Lower leg skin (tissue), 4 donors: ENCODE measurements at regions not wholly inside any gene's neighbourhood (a gene's known extent, or its start where the extent isn't known, plus 50 kb on each side); places are given as distances from the start of the nearest gene placed in this dataset.
"Not testable (repeated sequence)": the region's sequence is repeated elsewhere in the genome, so short reads cannot be mapped to it uniquely, and the experiment has no call there.

Source experiments
- DNase-seq, 2 donors: peaks; one replicate each; pipeline ENCODE4 v3.0.0-alpha.2; 2019; ENCODE audit warnings: low spot score in 2 of 2
- H3K4me3 ChIP-seq: fragments of 200-600 bp; sonication (generic); 2 replicates; pipeline ENCODE4 v1.5.1; 2017; ENCODE audit warnings: mild to moderate bottlenecking, low read depth; ENCODE audit not compliant: poor library complexity, severe bottlenecking
- POLR2A ChIP-seq, 2 donors: fragments of 450-650 bp; IDR thresholded peaks; one replicate each; pipeline ENCODE4 v1.6.1; 2016 to 2017; ENCODE audit warnings: antibody characterized with exemption in 2 of 2, mild to moderate bottlenecking in 1 of 2, moderate library complexity in 1 of 2
- WGBS, 2 donors: methylation state at CpG; one replicate each; pipeline ENCODE4 v1.1.5; 2018; 5-methylcytosine and 5-hydroxymethylcytosine counted together
- intact Hi-C: fragments of 100-400 bp; cut with DNase I; formaldehyde crosslinking; loops from one replicate; pipeline ENCODE4 v1.15.0; 2023; ENCODE audit warnings: low total_unique reads
- TF ChIP-seq, protein P1 (sequence below), 3 donors: fragments of 450-650 bp; IDR thresholded peaks; one replicate each; pipeline ENCODE4 v1.5.1; 2016; ENCODE audit warnings: antibody characterized with exemption in 3 of 3, mild to moderate bottlenecking in 3 of 3, moderate library complexity in 2 of 3

DNA sequence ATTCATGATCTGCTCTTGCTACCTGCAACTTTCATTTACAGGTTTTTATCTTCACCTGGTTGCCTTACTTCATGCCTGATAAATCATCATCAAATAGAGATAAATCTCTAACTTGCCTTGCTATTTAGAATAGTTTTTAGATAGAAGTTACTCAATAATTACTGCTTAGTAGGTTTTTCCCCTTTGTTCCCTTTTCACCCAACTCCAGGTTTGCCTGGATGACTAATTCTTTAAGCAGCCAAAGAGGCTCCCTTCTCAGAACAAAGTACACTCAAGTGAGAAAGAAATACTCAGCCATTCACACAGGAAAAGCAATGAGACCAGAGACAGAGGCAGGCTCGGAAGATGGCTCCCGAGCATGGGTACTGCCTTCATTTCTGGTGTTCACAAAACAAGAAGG is 268.1 kb upstream of the CRBN start:
- no peak overlapping the region for H3K4me3 ChIP-seq
- no peak for TF ChIP-seq POLR2A (IDR thresholded peaks at IDR 0.05)
- TF ChIP-seq, protein P1, sequence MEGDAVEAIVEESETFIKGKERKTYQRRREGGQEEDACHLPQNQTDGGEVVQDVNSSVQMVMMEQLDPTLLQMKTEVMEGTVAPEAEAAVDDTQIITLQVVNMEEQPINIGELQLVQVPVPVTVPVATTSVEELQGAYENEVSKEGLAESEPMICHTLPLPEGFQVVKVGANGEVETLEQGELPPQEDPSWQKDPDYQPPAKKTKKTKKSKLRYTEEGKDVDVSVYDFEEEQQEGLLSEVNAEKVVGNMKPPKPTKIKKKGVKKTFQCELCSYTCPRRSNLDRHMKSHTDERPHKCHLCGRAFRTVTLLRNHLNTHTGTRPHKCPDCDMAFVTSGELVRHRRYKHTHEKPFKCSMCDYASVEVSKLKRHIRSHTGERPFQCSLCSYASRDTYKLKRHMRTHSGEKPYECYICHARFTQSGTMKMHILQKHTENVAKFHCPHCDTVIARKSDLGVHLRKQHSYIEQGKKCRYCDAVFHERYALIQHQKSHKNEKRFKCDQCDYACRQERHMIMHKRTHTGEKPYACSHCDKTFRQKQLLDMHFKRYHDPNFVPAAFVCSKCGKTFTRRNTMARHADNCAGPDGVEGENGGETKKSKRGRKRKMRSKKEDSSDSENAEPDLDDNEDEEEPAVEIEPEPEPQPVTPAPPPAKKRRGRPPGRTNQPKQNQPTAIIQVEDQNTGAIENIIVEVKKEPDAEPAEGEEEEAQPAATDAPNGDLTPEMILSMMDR (IDR thresholded peaks at IDR 0.05) = no peak
- intact Hi-C loops = no loop called here
- DNase-seq = no peak
- WGBS, 2 donors = 85 to 93% methylated on average over 2 of the region's 2 CpGs

GRCh38 chr3:3446251-3446650 is 266.8 kb upstream of the CRBN start:
- WGBS, 2 donors = 53 to 54% methylated on average over 4 of the region's 4 CpGs
- TF ChIP-seq, protein P1 (IDR thresholded peaks at IDR 0.05) = no peak
- no peak for TF ChIP-seq POLR2A (IDR thresholded peaks at IDR 0.05)
- no peak for DNase-seq
- no peak overlapping the region for H3K4me3 ChIP-seq
- intact Hi-C loops = no loop called here

GRCh38 chr3:3443482-3443881 is 264.0 kb upstream of the CRBN start:
- no peak overlapping the region for H3K4me3 ChIP-seq
- no peak for DNase-seq

GRCh38 chr3:3433711-3434110 is 254.2 kb upstream of the CRBN start:
- H3K4me3 ChIP-seq = no peak overlapping the region
- intact Hi-C loops = no loop called here
- 97 to 98% methylated on average over 2 of the region's 2 CpGs for WGBS, 2 donors
- DNase-seq = no peak
- no peak for TF ChIP-seq POLR2A (IDR thresholded peaks at IDR 0.05)
- TF ChIP-seq, protein P1 (IDR thresholded peaks at IDR 0.05) = no peak

More at GRCh38 chr3:3443482-3443881, 264.0 kb upstream of the CRBN start:
- WGBS, 2 donors = 84 to 89% methylated on average over 3 of the region's 3 CpGs
- intact Hi-C loops = no loop called here
- TF ChIP-seq, protein P1 (IDR thresholded peaks at IDR 0.05) = no peak
- no peak for TF ChIP-seq POLR2A (IDR thresholded peaks at IDR 0.05)

DNA sequence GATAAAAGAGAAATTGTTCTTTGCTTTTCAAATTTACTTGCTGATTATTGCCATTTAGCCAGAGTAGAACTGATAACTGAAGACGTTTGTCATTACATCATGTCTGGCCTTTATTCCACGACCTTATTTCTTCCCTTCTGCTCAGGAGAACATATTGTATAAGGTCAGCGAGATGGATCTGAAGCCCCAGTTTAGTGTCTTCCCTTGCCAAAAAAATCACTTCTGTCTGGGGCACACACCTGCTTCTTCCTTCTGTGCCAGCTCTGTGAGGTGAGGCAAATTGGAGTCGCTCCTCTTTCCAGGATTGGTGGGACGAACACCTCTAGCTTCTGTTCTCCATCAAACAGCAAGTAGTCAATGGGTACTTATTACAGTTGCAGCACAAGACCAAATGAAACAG is 250.3 kb upstream of the CRBN start:
- no peak for TF ChIP-seq POLR2A (IDR thresholded peaks at IDR 0.05)
- TF ChIP-seq, protein P1 (IDR thresholded peaks at IDR 0.05) = no peak
- intact Hi-C loops = no loop called here
- 48 to 79% methylated on average over 5 of the region's 5 CpGs for WGBS, 2 donors
- no peak overlapping the region for H3K4me3 ChIP-seq
- DNase-seq = no peak

- 60 to 69% methylated on average over 2 to 4 of the region's 4 CpGs for WGBS, 2 donors
- H3K4me3 ChIP-seq, intact Hi-C loops, DNase-seq: not testable (repeated sequence)
Observed at GRCh38 chr3:3407707-3408106, 228.2 kb upstream of the CRBN start.
